ENCODE measurements at regions not wholly inside any gene's neighbourhood (a gene's known extent, or its start where the extent isn't known, plus 50 kb on each side); places are given as distances from the start of the nearest gene placed in this dataset.

GRCh38 chr4:12716896-12717295 is 767.2 kb downstream of the RAB28 start:
- no peak overlapping the region for H3K4me3 ChIP-seq (ENCODE audit: low read depth in 1 of 5, low read length in 5 of 5)
- H3K9me3 ChIP-seq (ENCODE audit: control insufficient read depth in 5 of 5, low read length in 5 of 5) = peaks cover 0 to 4% (median 0%) of the 10 kb centered on the region in 5 donors
- no peaks in the 10 kb centered on the region for H3K27me3 ChIP-seq (ENCODE audit: control insufficient read depth in 5 of 5, insufficient read depth in 4 of 5, low read length in 5 of 5)
- H3K27ac ChIP-seq (ENCODE audit: low read depth, low read length) = no peak overlapping the region
- H3K4me1 ChIP-seq (ENCODE audit: control insufficient read depth in 5 of 5, insufficient read depth in 5 of 5, low read length in 5 of 5) = no peaks in the 10 kb centered on the region
- no peaks in the 10 kb centered on the region for H3K36me3 ChIP-seq (ENCODE audit: control insufficient read depth in 5 of 5, insufficient read depth in 5 of 5, low read length in 5 of 5)
- H3K9ac ChIP-seq (ENCODE audit: low read length in 5 of 5) = no peak overlapping the region

- H3K4me1 ChIP-seq (ENCODE audit: control insufficient read depth in 5 of 5, insufficient read depth in 5 of 5, low read length in 5 of 5) = no peaks in the 10 kb centered on the region
- H3K9me3 ChIP-seq (ENCODE audit: control insufficient read depth in 5 of 5, low read length in 5 of 5) = peaks cover 0 to 4% (median 0%) of the 10 kb centered on the region in 5 donors
Observed at GRCh38 chr4:12712648-12713339, 771.3 kb downstream of the RAB28 start.

GRCh38 chr4:12707381-12708175 is 776.6 kb downstream of the RAB28 start:
- no peaks in the 10 kb centered on the region for H3K4me1 ChIP-seq (ENCODE audit: control insufficient read depth in 5 of 5, insufficient read depth in 5 of 5, low read length in 5 of 5)
- H3K4me3 ChIP-seq (ENCODE audit: low read depth in 1 of 5, low read length in 5 of 5) = no peak overlapping the region
- no peak overlapping the region for H3K9ac ChIP-seq (ENCODE audit: low read length in 5 of 5)
- H3K27ac ChIP-seq (ENCODE audit: low read depth, low read length) = no peak overlapping the region
- peaks cover 0 to under 1% (median 0%) of the 10 kb centered on the region in 5 donors for H3K9me3 ChIP-seq (ENCODE audit: control insufficient read depth in 5 of 5, low read length in 5 of 5)
- H3K27me3 ChIP-seq (ENCODE audit: control insufficient read depth in 5 of 5, insufficient read depth in 4 of 5, low read length in 5 of 5) = no peaks in the 10 kb centered on the region
- no peaks in the 10 kb centered on the region for H3K36me3 ChIP-seq (ENCODE audit: control insufficient read depth in 5 of 5, insufficient read depth in 5 of 5, low read length in 5 of 5)

More at GRCh38 chr4:12712648-12713339, 771.3 kb downstream of the RAB28 start:
- Histone ChIP-seq H3K9ac (ENCODE audit: low read length in 5 of 5) (no peak overlapping the region), H3K4me3 (ENCODE audit: low read depth in 1 of 5, low read length in 5 of 5) (no peak overlapping the region), H3K36me3 (ENCODE audit: control insufficient read depth in 5 of 5, insufficient read depth in 5 of 5, low read length in 5 of 5) (no peaks in the 10 kb centered on the region), H3K27ac (ENCODE audit: low read depth, low read length) (no peak overlapping the region), H3K27me3 (ENCODE audit: control insufficient read depth in 5 of 5, insufficient read depth in 4 of 5, low read length in 5 of 5) (no peaks in the 10 kb centered on the region)

- H3K27ac ChIP-seq (ENCODE audit: low read depth, low read length) = no peak overlapping the region
- H3K27me3 ChIP-seq (ENCODE audit: control insufficient read depth in 5 of 5, insufficient read depth in 4 of 5, low read length in 5 of 5) = no peaks in the 10 kb centered on the region
- no peaks in the 10 kb centered on the region for H3K36me3 ChIP-seq (ENCODE audit: control insufficient read depth in 5 of 5, insufficient read depth in 5 of 5, low read length in 5 of 5)
- no peak overlapping the region for H3K9ac ChIP-seq (ENCODE audit: low read length in 5 of 5)
- H3K4me3 ChIP-seq (ENCODE audit: low read depth in 1 of 5, low read length in 5 of 5) = no peak overlapping the region
- no peaks in the 10 kb centered on the region for H3K9me3 ChIP-seq (ENCODE audit: control insufficient read depth in 5 of 5, low read length in 5 of 5)
- no peaks in the 10 kb centered on the region for H3K4me1 ChIP-seq (ENCODE audit: control insufficient read depth in 5 of 5, insufficient read depth in 5 of 5, low read length in 5 of 5)
Observed at GRCh38 chr4:12703036-12703435, 781.1 kb downstream of the RAB28 start.

- H3K27ac ChIP-seq (ENCODE audit: low read depth, low read length) = no peak overlapping the region
- no peaks in the 10 kb centered on the region for H3K36me3 ChIP-seq (ENCODE audit: control insufficient read depth in 5 of 5, insufficient read depth in 5 of 5, low read length in 5 of 5)
- no peak overlapping the region for H3K4me3 ChIP-seq (ENCODE audit: low read depth in 1 of 5, low read length in 5 of 5)
- no peaks in the 10 kb centered on the region for H3K9me3 ChIP-seq (ENCODE audit: control insufficient read depth in 5 of 5, low read length in 5 of 5)
- no peaks in the 10 kb centered on the region for H3K27me3 ChIP-seq (ENCODE audit: control insufficient read depth in 5 of 5, insufficient read depth in 4 of 5, low read length in 5 of 5)
- no peak overlapping the region for H3K9ac ChIP-seq (ENCODE audit: low read length in 5 of 5)
- no peaks in the 10 kb centered on the region for H3K4me1 ChIP-seq (ENCODE audit: control insufficient read depth in 5 of 5, insufficient read depth in 5 of 5, low read length in 5 of 5)
Observed at GRCh38 chr4:12701384-12701783, 782.8 kb downstream of the RAB28 start.

GRCh38 chr4:12697970-12698369 is 786.2 kb downstream of the RAB28 start:
- Histone ChIP-seq H3K9ac (ENCODE audit: low read length in 5 of 5) (no peak overlapping the region), H3K27me3 (ENCODE audit: control insufficient read depth in 5 of 5, insufficient read depth in 4 of 5, low read length in 5 of 5) (no peaks in the 10 kb centered on the region), H3K9me3 (ENCODE audit: control insufficient read depth in 5 of 5, low read length in 5 of 5) (no peaks in the 10 kb centered on the region), H3K4me1 (ENCODE audit: control insufficient read depth in 5 of 5, insufficient read depth in 5 of 5, low read length in 5 of 5) (peaks cover 0 to 3% (median 0%) of the 10 kb centered on the region in 5 donors), H3K27ac (ENCODE audit: low read depth, low read length) (no peak overlapping the region), H3K4me3 (ENCODE audit: low read depth in 1 of 5, low read length in 5 of 5) (no peak overlapping the region), H3K36me3 (ENCODE audit: control insufficient read depth in 5 of 5, insufficient read depth in 5 of 5, low read length in 5 of 5) (no peaks in the 10 kb centered on the region)

- Histone ChIP-seq H3K36me3 (ENCODE audit: control insufficient read depth in 5 of 5, insufficient read depth in 5 of 5, low read length in 5 of 5) (no peaks in the 10 kb centered on the region), H3K27ac (ENCODE audit: low read depth, low read length) (no peak overlapping the region), H3K9me3 (ENCODE audit: control insufficient read depth in 5 of 5, low read length in 5 of 5) (no peaks in the 10 kb centered on the region), H3K9ac (ENCODE audit: low read length in 5 of 5) (no peak overlapping the region), H3K4me1 (ENCODE audit: control insufficient read depth in 5 of 5, insufficient read depth in 5 of 5, low read length in 5 of 5) (peaks cover 0 to 7% (median 0%) of the 10 kb centered on the region in 5 donors), H3K27me3 (ENCODE audit: control insufficient read depth in 5 of 5, insufficient read depth in 4 of 5, low read length in 5 of 5) (no peaks in the 10 kb centered on the region), H3K4me3 (ENCODE audit: low read depth in 1 of 5, low read length in 5 of 5) (no peak overlapping the region)
Observed at GRCh38 chr4:12692815-12693214, 791.3 kb downstream of the RAB28 start.

GRCh38 chr4:12691168-12691567 is 793.0 kb downstream of the RAB28 start:
- H3K36me3 ChIP-seq (ENCODE audit: control insufficient read depth in 5 of 5, insufficient read depth in 5 of 5, low read length in 5 of 5) = no peaks in the 10 kb centered on the region
- no peaks in the 10 kb centered on the region for H3K27me3 ChIP-seq (ENCODE audit: control insufficient read depth in 5 of 5, insufficient read depth in 4 of 5, low read length in 5 of 5)
- H3K27ac ChIP-seq (ENCODE audit: low read depth, low read length) = no peak overlapping the region
- no peaks in the 10 kb centered on the region for H3K9me3 ChIP-seq (ENCODE audit: control insufficient read depth in 5 of 5, low read length in 5 of 5)
- H3K4me1 ChIP-seq (ENCODE audit: control insufficient read depth in 5 of 5, insufficient read depth in 5 of 5, low read length in 5 of 5) = peaks cover 0 to 7% (median 0%) of the 10 kb centered on the region in 5 donors
- H3K9ac ChIP-seq (ENCODE audit: low read length in 5 of 5) = no peak overlapping the region
- H3K4me3 ChIP-seq (ENCODE audit: low read depth in 1 of 5, low read length in 5 of 5) = no peak overlapping the region

- Histone ChIP-seq H3K4me1 (ENCODE audit: control insufficient read depth in 5 of 5, insufficient read depth in 5 of 5, low read length in 5 of 5) (peaks cover 0 to 7% (median 0%) of the 10 kb centered on the region in 5 donors), H3K9ac (ENCODE audit: low read length in 5 of 5) (no peak overlapping the region), H3K9me3 (ENCODE audit: control insufficient read depth in 5 of 5, low read length in 5 of 5) (no peaks in the 10 kb centered on the region), H3K36me3 (ENCODE audit: control insufficient read depth in 5 of 5, insufficient read depth in 5 of 5, low read length in 5 of 5) (no peaks in the 10 kb centered on the region), H3K4me3 (ENCODE audit: low read depth in 1 of 5, low read length in 5 of 5) (no peak overlapping the region), H3K27me3 (ENCODE audit: control insufficient read depth in 5 of 5, insufficient read depth in 4 of 5, low read length in 5 of 5) (no peaks in the 10 kb centered on the region), H3K27ac (ENCODE audit: low read depth, low read length) (no peak overlapping the region)
Observed at GRCh38 chr4:12689457-12689856, 794.7 kb downstream of the RAB28 start.

- Histone ChIP-seq H3K4me3 (ENCODE audit: low read depth in 1 of 5, low read length in 5 of 5) (no peak overlapping the region), H3K9me3 (ENCODE audit: control insufficient read depth in 5 of 5, low read length in 5 of 5) (peaks cover 0 to 11% (median 8%) of the 10 kb centered on the region in 5 donors), H3K27me3 (ENCODE audit: control insufficient read depth in 5 of 5, insufficient read depth in 4 of 5, low read length in 5 of 5) (no peaks in the 10 kb centered on the region), H3K36me3 (ENCODE audit: control insufficient read depth in 5 of 5, insufficient read depth in 5 of 5, low read length in 5 of 5) (no peaks in the 10 kb centered on the region), H3K27ac (ENCODE audit: low read depth, low read length) (no peak overlapping the region), H3K9ac (ENCODE audit: low read length in 5 of 5) (no peak overlapping the region), H3K4me1 (ENCODE audit: control insufficient read depth in 5 of 5, insufficient read depth in 5 of 5, low read length in 5 of 5) (no peaks in the 10 kb centered on the region)
Observed at GRCh38 chr4:12679217-12679616, 804.9 kb downstream of the RAB28 start.

All from subcutaneous abdominal adipose tissue (tissue), 5 donors.